Endodermal cell (in vitro differentiated cells): ENCODE measurements at regions not wholly inside any gene's neighbourhood (a gene's known extent, or its start where the extent isn't known, plus 50 kb on each side); places are given as distances from the start of the nearest gene placed in this dataset.

Experiments
- DNase-seq: peaks from one replicate; pipeline ENCODE4 v3.0.0-alpha.2; 2017
- H3K27ac ChIP-seq: 2 replicates; pipeline ENCODE4 v1.5.1; 2013; ENCODE audit warnings: mild to moderate bottlenecking, low read depth, low read length, moderate library complexity
- H3K27me3 ChIP-seq: 2 replicates; pipeline ENCODE4 v1.6.1; 2013; ENCODE audit warnings: mild to moderate bottlenecking, low read length, moderate library complexity; ENCODE audit not compliant: insufficient read depth, control insufficient read depth, poor library complexity, severe bottlenecking
- H3K36me3 ChIP-seq: 2 replicates; pipeline ENCODE4 v1.7.0; 2013; ENCODE audit warnings: mild to moderate bottlenecking, low read length, moderate library complexity; ENCODE audit not compliant: control insufficient read depth, insufficient read depth
- H3K4me1 ChIP-seq: one replicate; pipeline ENCODE4 v1.7.0; 2013; ENCODE audit warnings: low read length; ENCODE audit not compliant: control insufficient read depth, insufficient read depth
- H3K4me3 ChIP-seq: 2 replicates; pipeline ENCODE4 v1.5.1; 2013; ENCODE audit warnings: mild to moderate bottlenecking, low read length, moderate library complexity
- H3K9ac ChIP-seq: 2 replicates; pipeline ENCODE4 v1.6.1; 2013; ENCODE audit warnings: mild to moderate bottlenecking, low read length, moderate library complexity; ENCODE audit not compliant: poor library complexity, severe bottlenecking; ENCODE audit errors: extremely low read depth
- H3K9me3 ChIP-seq: 2 replicates; pipeline ENCODE4 v1.6.1; 2013; ENCODE audit warnings: mild to moderate bottlenecking, low read length, moderate library complexity; ENCODE audit not compliant: control insufficient read depth
- H3K27ac Mint-ChIP-seq: 2 replicates; pipeline ENCODE4 v1.8.0; 2020; ENCODE audit warnings: mixed read lengths
- H3K27me3 Mint-ChIP-seq: 2 replicates; pipeline ENCODE4 v1.8.0; 2021; ENCODE audit warnings: mild to moderate bottlenecking, mixed read lengths; ENCODE audit not compliant: insufficient read depth
- H3K36me3 Mint-ChIP-seq: 2 replicates; pipeline ENCODE4 v1.8.0; 2020; ENCODE audit warnings: low read depth, mixed read lengths
- H3K4me1 Mint-ChIP-seq: 2 replicates; pipeline ENCODE4 v1.8.0; 2020; ENCODE audit warnings: mixed read lengths
- H3K4me3 Mint-ChIP-seq: 2 replicates; pipeline ENCODE4 v1.8.0; 2020; ENCODE audit warnings: mild to moderate bottlenecking, moderate library complexity, mixed read lengths
- H3K9me3 Mint-ChIP-seq: 2 replicates; pipeline ENCODE4 v1.8.0; 2020; ENCODE audit warnings: mild to moderate bottlenecking, mixed read lengths
- CTCF ChIP-seq: fragments of 200-600 bp; sonication (generic); conservative IDR thresholded peaks from 2 replicates; pipeline ENCODE4 v1.5.0; 2021; ENCODE audit warnings: antibody characterized with exemption, mild to moderate bottlenecking
- WGBS, 2 experiments: methylation state at CpG; one replicate each; pipeline versions ENCODE4 v1.1.5 to v1.1.7; 2013; ENCODE audit warnings: missing lambda C conversion rate in 2 of 2, mixed read lengths in 1 of 2; ENCODE audit not compliant: insufficient coverage in 1 of 2, insufficient read length in 1 of 2; 5-methylcytosine and 5-hydroxymethylcytosine counted together

DNA sequence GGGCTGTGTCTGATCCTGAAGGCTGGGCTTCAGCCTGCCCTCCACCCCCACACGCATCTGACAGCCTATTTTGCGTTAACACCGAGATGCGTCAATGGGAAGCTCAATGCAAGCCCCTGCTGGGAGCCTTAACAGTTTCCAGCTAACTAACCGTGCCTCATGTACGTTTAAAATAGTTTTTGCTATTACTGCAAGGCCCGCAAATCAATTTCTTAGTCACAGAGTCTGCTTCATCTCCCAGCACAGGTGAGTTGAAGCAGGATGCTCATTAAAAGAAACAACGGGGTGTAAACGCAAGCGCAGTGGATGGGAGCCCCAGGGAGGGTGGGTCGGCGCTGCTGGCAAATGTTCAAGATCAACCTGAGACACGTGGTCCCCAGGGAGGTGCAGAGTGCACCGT lies 142.8 kb upstream of the PHACTR3 start:
- Mint-ChIP-seq H3K4me3 (no peak overlapping the region), H3K4me1 (peaks cover 8% of the 10 kb centered on the region), H3K9me3 (no peaks in the 10 kb centered on the region), H3K36me3 (no peaks in the 10 kb centered on the region), H3K27me3 (peaks cover 20% of the 10 kb centered on the region), H3K27ac (no peak overlapping the region)
- no peak overlapping the region for H3K9ac ChIP-seq
- no peaks in the 10 kb centered on the region for H3K36me3 ChIP-seq
- TF ChIP-seq CTCF = no peak
- H3K9me3 ChIP-seq = no peaks in the 10 kb centered on the region
- DNase-seq = no peak
- no peak overlapping the region for H3K4me3 ChIP-seq
- H3K27me3 ChIP-seq = no peaks in the 10 kb centered on the region
- no peak overlapping the region for H3K27ac ChIP-seq
- WGBS, 2 experiments = 84 to 85% methylated on average over 12 to 14 of the region's 14 CpGs
- no peaks in the 10 kb centered on the region for H3K4me1 ChIP-seq

DNA sequence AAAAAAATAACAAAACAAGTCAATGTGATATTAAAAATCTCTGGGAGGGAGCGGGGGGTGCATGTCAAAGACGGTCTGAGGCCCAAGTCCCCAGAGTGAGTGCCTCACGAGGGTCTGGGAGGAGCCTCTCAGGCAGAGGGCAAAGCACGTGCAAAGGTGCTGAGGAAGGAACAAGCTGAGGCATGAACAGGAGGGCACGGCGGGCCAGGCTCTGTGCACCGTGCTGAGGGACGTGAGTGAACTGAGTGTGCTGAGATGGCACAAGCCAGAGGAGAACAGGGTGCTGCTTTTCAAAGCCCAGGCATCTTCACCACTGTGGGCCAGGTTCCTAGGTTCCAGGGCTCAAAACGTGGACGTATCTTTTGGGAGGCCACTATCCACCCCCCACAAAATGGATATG lies 142.1 kb upstream of the PHACTR3 start:
- WGBS, 2 experiments = 82 to 96% methylated on average over 3 to 10 of the region's 10 CpGs
- no peak overlapping the region for H3K4me3 ChIP-seq
- no peak overlapping the region for H3K9ac ChIP-seq
- H3K9me3 ChIP-seq = no peaks in the 10 kb centered on the region
- no peaks in the 10 kb centered on the region for H3K36me3 ChIP-seq
- DNase-seq = no peak
- H3K27me3 ChIP-seq = no peaks in the 10 kb centered on the region
- no peaks in the 10 kb centered on the region for H3K9me3 Mint-ChIP-seq
- H3K4me3 Mint-ChIP-seq = no peak overlapping the region
- no peaks in the 10 kb centered on the region for H3K4me1 ChIP-seq
- no peak overlapping the region for H3K27ac Mint-ChIP-seq
- H3K36me3 Mint-ChIP-seq = no peaks in the 10 kb centered on the region
- H3K27ac ChIP-seq = no peak overlapping the region
- no peak for TF ChIP-seq CTCF
- peaks cover 8% of the 10 kb centered on the region for H3K4me1 Mint-ChIP-seq
- H3K27me3 Mint-ChIP-seq = peaks cover 20% of the 10 kb centered on the region

DNA sequence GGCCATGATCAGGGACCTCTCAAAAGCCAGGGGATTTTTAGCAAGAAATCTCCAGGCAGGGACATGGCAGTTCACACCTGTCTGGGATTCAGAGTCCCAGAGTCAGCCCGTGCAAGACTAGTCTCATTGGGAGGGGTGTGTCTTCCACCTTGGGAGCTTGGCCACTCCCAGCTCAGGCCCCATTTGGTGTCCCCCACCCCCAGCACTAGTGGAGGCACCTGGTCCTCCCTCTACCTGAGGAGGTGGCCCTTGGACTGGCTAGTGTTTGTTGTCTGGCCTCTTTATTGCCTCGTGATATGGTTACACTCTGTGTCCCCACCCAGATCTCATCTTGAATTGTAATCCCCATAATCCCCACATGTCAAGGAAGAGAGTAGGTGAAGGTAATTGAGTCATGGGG lies 140.8 kb upstream of the PHACTR3 start:
- no peaks in the 10 kb centered on the region for H3K27me3 ChIP-seq
- no peaks in the 10 kb centered on the region for H3K9me3 ChIP-seq
- peaks cover 16% of the 10 kb centered on the region for H3K27me3 Mint-ChIP-seq
- no peaks in the 10 kb centered on the region for H3K36me3 ChIP-seq
- no peak overlapping the region for H3K27ac Mint-ChIP-seq
- no peak overlapping the region for H3K4me3 ChIP-seq
- H3K27ac ChIP-seq = no peak overlapping the region
- H3K4me3 Mint-ChIP-seq = no peak overlapping the region
- H3K9ac ChIP-seq = no peak overlapping the region
- 87% methylated on average over 2 of the region's 2 CpGs; no CpG with 5 or more reads in 1 of the 2 experiments for WGBS, 2 experiments
- peaks cover 8% of the 10 kb centered on the region for H3K4me1 Mint-ChIP-seq
- H3K4me1 ChIP-seq = no peaks in the 10 kb centered on the region
- no peak for TF ChIP-seq CTCF
- H3K9me3 Mint-ChIP-seq = no peaks in the 10 kb centered on the region
- DNase-seq = no peak
- no peaks in the 10 kb centered on the region for H3K36me3 Mint-ChIP-seq
